NCI-H1048 (cell line): ENCODE measurements at regions not wholly inside any gene's neighbourhood (a gene's known extent, or its start where the extent isn't known, plus 50 kb on each side); places are given as distances from the start of the nearest gene placed in this dataset.
"Not testable (repeated sequence)": the region's sequence is repeated elsewhere in the genome, so short reads cannot be mapped to it uniquely, and the experiment has no call there.

ENCODE experiments used
- DNase-seq: peaks from one replicate; lab custom pipeline; 2025; lab: John Stamatoyannopoulos, UW

- no peak for DNase-seq
Observed at GRCh38 chr14:66272221-66272620, 213.9 kb upstream of the CCDC196 start.

- no peak for DNase-seq
Observed at GRCh38 chr14:66273261-66273832, 212.8 kb upstream of the CCDC196 start.

GRCh38 chr14:66278418-66278817 is 207.8 kb upstream of the CCDC196 start:
- not testable (repeated sequence) for DNase-seq

GRCh38 chr14:66281036-66281776 is 205.0 kb upstream of the CCDC196 start:
- no peak for DNase-seq

GRCh38 chr14:66284346-66284745 is 201.8 kb upstream of the CCDC196 start:
- no peak for DNase-seq

GRCh38 chr14:66288511-66288910 is 197.7 kb upstream of the CCDC196 start:
- no peak for DNase-seq

GRCh38 chr14:66291756-66292155 is 194.4 kb upstream of the CCDC196 start:
- no peak for DNase-seq

- DNase-seq: no peak
Observed at GRCh38 chr14:66293533-66294105, 192.6 kb upstream of the CCDC196 start.

GRCh38 chr14:66295386-66295785 is 190.8 kb upstream of the CCDC196 start:
- no peak for DNase-seq

- no peak for DNase-seq
Observed at GRCh38 chr14:66300886-66301285, 185.3 kb upstream of the CCDC196 start.

- DNase-seq: no peak
Observed at GRCh38 chr14:66306101-66306500, 180.1 kb upstream of the CCDC196 start.

- DNase-seq: no peak
Observed at GRCh38 chr14:66311058-66311457, 175.1 kb upstream of the CCDC196 start.

- DNase-seq: no peak
Observed at GRCh38 chr14:66311990-66312389, 174.2 kb upstream of the CCDC196 start.

GRCh38 chr14:66312451-66312850 is 173.7 kb upstream of the CCDC196 start:
- no peak for DNase-seq

- DNase-seq: no peak
Observed at GRCh38 chr14:66315098-66315497, 171.1 kb upstream of the CCDC196 start.

GRCh38 chr14:66315548-66315947 is 170.6 kb upstream of the CCDC196 start:
- DNase-seq: no peak

GRCh38 chr14:66322564-66322963 is 163.6 kb upstream of the CCDC196 start:
- DNase-seq: no peak

- no peak for DNase-seq
Observed at GRCh38 chr14:66330228-66330627, 155.9 kb upstream of the CCDC196 start.

- no peak for DNase-seq
Observed at GRCh38 chr14:66330916-66331315, 155.3 kb upstream of the CCDC196 start.

GRCh38 chr14:66333293-66333692 is 152.9 kb upstream of the CCDC196 start:
- DNase-seq: not testable (repeated sequence)

GRCh38 chr14:66341239-66341638 is 144.9 kb upstream of the CCDC196 start:
- DNase-seq: no peak

- DNase-seq: no peak
Observed at GRCh38 chr14:66345986-66346385, 140.2 kb upstream of the CCDC196 start.

GRCh38 chr14:66351310-66351709 is 134.9 kb upstream of the CCDC196 start:
- DNase-seq: no peak

GRCh38 chr14:66359500-66359899 is 126.7 kb upstream of the CCDC196 start:
- peak; percentile 5 for DNase-seq
